ENCODE measurements at regions not wholly inside any gene's neighbourhood (a gene's known extent, or its start where the extent isn't known, plus 50 kb on each side); places are given as distances from the start of the nearest gene placed in this dataset.

DNA sequence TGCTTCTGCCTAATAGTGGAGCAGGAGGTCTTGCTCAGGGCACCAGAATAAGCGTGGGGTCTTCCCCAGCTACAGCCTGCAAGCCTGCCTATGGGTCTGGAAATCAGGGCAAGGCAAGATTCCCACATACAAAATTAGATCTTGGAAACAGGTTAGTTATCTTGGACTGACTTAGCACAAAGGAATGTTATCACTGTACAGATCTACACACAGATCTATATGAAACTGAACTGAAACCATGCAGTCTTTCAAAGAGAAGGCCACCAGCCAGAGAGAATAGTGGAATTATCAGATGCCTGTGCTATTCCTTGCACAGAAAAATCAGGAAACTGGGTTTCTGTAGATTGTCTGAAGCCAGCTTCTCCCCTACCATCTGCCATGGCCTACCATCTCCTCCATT, 585.7 kb downstream of the ACTL7B start:
- Mint-ChIP-seq H3K9me3 (peaks cover 2% of the 10 kb centered on the region), H3K36me3 (ENCODE audit: low read depth) (no peaks in the 10 kb centered on the region), H3K27me3 (ENCODE audit: low read depth) (peaks cover 2% of the 10 kb centered on the region), H3K27ac (ENCODE audit: unreplicated experiment) (no peak overlapping the region), H3K4me3 (no peak overlapping the region), H3K4me1 (peaks cover 17% of the 10 kb centered on the region)
- TF ChIP-seq, protein P1, sequence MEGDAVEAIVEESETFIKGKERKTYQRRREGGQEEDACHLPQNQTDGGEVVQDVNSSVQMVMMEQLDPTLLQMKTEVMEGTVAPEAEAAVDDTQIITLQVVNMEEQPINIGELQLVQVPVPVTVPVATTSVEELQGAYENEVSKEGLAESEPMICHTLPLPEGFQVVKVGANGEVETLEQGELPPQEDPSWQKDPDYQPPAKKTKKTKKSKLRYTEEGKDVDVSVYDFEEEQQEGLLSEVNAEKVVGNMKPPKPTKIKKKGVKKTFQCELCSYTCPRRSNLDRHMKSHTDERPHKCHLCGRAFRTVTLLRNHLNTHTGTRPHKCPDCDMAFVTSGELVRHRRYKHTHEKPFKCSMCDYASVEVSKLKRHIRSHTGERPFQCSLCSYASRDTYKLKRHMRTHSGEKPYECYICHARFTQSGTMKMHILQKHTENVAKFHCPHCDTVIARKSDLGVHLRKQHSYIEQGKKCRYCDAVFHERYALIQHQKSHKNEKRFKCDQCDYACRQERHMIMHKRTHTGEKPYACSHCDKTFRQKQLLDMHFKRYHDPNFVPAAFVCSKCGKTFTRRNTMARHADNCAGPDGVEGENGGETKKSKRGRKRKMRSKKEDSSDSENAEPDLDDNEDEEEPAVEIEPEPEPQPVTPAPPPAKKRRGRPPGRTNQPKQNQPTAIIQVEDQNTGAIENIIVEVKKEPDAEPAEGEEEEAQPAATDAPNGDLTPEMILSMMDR (conservative IDR thresholded peaks at IDR 0.05): no peak
- no peak for DNase-seq (ENCODE audit: low read depth, low spot score)

DNA sequence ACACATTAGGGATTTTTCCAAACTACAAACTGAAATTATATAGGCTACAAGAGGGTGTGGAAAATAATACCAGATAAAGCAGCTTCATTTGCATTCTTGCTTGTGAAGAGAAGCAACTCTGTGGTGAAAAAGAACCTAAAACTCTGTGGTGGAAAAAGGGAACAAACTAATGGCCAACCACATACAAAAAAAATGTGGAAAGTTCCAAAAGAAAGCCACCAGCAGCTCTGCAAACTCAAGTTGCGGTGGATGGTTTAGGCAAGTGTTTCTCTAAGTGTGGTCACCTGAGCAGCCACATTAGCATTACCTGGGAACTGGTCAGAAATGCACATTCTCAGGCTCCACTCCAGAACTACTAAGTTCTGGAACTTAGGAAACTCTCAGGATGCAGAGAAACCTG, 586.4 kb downstream of the ACTL7B start:
- peaks cover 2% of the 10 kb centered on the region for H3K27me3 Mint-ChIP-seq (ENCODE audit: low read depth)
- DNase-seq (ENCODE audit: low read depth, low spot score): no peak
- peaks cover 2% of the 10 kb centered on the region for H3K9me3 Mint-ChIP-seq
- no peaks in the 10 kb centered on the region for H3K36me3 Mint-ChIP-seq (ENCODE audit: low read depth)
- TF ChIP-seq, protein P1 (conservative IDR thresholded peaks at IDR 0.05): no peak
- peaks cover 17% of the 10 kb centered on the region for H3K4me1 Mint-ChIP-seq
- no peak overlapping the region for H3K4me3 Mint-ChIP-seq
- H3K27ac Mint-ChIP-seq (ENCODE audit: unreplicated experiment): no peak overlapping the region

DNA sequence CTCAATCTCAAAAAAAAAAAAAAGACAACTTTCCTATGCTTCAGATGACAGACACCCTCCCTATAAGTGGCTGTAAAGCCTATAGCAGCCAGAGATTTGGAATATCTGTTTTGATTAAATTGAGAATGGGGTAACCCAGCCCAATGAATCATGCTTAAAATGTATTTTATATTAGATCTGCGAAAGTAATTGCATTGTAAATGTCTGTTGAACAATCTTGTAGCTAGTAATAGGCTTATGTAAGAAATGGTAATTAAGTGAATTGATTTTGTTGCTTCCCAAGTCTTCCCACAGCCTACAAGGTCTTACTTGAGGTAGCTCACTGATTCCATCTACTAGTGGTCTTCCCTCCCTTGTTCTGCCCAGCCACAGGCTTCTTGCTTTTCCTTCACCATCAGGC, 590.7 kb downstream of the ACTL7B start:
- Mint-ChIP-seq H3K27me3 (ENCODE audit: low read depth) (peaks cover 2% of the 10 kb centered on the region), H3K36me3 (ENCODE audit: low read depth) (no peaks in the 10 kb centered on the region), H3K4me1 (no peaks in the 10 kb centered on the region), H3K4me3 (no peak overlapping the region), H3K9me3 (peaks cover 4% of the 10 kb centered on the region), H3K27ac (ENCODE audit: unreplicated experiment) (no peak overlapping the region)
- DNase-seq (ENCODE audit: low read depth, low spot score): no peak
- TF ChIP-seq, protein P1 (conservative IDR thresholded peaks at IDR 0.05): no peak

DNA sequence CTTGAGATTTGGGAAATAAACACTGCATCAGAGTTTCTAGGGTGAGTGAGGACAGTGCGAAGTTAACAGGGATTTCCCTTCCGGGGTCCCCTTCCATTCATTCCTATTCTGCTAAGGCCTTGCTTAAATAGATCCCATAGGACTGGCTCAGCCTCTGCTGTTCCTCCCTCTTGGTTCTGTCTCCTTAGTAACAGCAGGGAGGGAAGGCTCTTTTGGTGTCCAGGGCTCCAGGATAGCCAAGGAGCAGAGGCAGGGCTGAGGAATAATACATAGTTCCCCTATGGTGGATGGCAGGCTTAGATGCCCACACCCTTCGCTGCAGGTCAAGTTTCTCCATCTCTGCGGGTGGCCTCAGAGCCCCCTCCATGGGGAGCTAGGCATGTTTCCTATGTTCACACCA, 591.7 kb downstream of the ACTL7B start:
- H3K4me3 Mint-ChIP-seq: no peak overlapping the region
- no peaks in the 10 kb centered on the region for H3K36me3 Mint-ChIP-seq (ENCODE audit: low read depth)
- no peak overlapping the region for H3K27ac Mint-ChIP-seq (ENCODE audit: unreplicated experiment)
- peaks cover 2% of the 10 kb centered on the region for H3K27me3 Mint-ChIP-seq (ENCODE audit: low read depth)
- H3K4me1 Mint-ChIP-seq: no peaks in the 10 kb centered on the region
- peaks cover 4% of the 10 kb centered on the region for H3K9me3 Mint-ChIP-seq
- TF ChIP-seq, protein P1 (conservative IDR thresholded peaks at IDR 0.05): no peak
- DNase-seq (ENCODE audit: low read depth, low spot score): no peak

DNA sequence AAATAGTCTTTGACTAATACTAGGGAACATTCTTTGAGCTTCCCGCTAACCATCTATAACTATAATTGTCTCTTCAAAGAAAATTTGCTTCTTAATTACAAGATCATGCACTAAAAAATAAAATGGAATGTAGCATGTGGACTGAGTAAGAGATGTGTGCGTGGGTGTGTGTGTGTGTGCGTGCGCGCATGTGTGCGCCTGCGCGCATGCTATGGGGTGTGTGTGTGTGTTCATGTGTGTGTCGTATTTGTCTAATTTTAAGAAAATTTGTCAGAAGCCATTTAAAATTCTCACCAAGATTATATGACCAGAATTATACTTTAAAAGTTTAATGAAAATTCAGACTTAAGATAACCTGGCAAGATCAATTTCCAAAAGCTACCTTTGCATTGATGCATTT, 593.0 kb downstream of the ACTL7B start:
- Mint-ChIP-seq H3K27me3 (ENCODE audit: low read depth) (peaks cover 2% of the 10 kb centered on the region), H3K4me1 (no peaks in the 10 kb centered on the region), H3K9me3 (peaks cover 7% of the 10 kb centered on the region), H3K36me3 (ENCODE audit: low read depth) (no peaks in the 10 kb centered on the region), H3K27ac (ENCODE audit: unreplicated experiment) (no peak overlapping the region), H3K4me3 (no peak overlapping the region)
- TF ChIP-seq, protein P1 (conservative IDR thresholded peaks at IDR 0.05): no peak
- DNase-seq (ENCODE audit: low read depth, low spot score): no peak

Measured in neural crest cell (in vitro differentiated cells).